RWPE2 (cell line): ENCODE measurements at regions not wholly inside any gene's neighbourhood (a gene's known extent, or its start where the extent isn't known, plus 50 kb on each side); places are given as distances from the start of the nearest gene placed in this dataset.

ENCODE experiments used
- ATAC-seq: fragments of 200-7000 bp; cut with Tn5 transposase; 3 replicates; pipeline ENCODE4 v1.9.1; 2021; ENCODE audit warnings: low read depth
- DNase-seq: peaks from one replicate; pipeline ENCODE4 v3.0.0-alpha.2; 2020; ENCODE audit warnings: low spot score
- H3K27ac ChIP-seq: fragments of 450-650 bp; 2 replicates; pipeline ENCODE4 v1.5.1; 2017; ENCODE audit warnings: mild to moderate bottlenecking; ENCODE audit not compliant: poor library complexity, severe bottlenecking
- H3K27me3 ChIP-seq: fragments of 250-450 bp; sonication (Bioruptor Pico); 2 replicates; pipeline ENCODE4 v1.5.1; 2021; ENCODE audit warnings: mild to moderate bottlenecking, moderate library complexity; ENCODE audit not compliant: insufficient read depth, poor library complexity, severe bottlenecking
- H3K36me3 ChIP-seq: fragments of 250-450 bp; sonication (Bioruptor Pico); 2 replicates; pipeline ENCODE4 v1.5.1; 2020; ENCODE audit warnings: low read depth, mild to moderate bottlenecking, moderate library complexity
- H3K4me1 ChIP-seq: fragments of 250-450 bp; sonication (Bioruptor Pico); 2 replicates; pipeline ENCODE4 v1.5.1; 2021; ENCODE audit warnings: mild to moderate bottlenecking, moderate library complexity; ENCODE audit not compliant: insufficient read depth, poor library complexity, severe bottlenecking
- H3K4me3 ChIP-seq: fragments of 250-450 bp; sonication (Bioruptor Pico); 2 replicates; pipeline ENCODE4 v1.5.1; 2021; ENCODE audit warnings: mild to moderate bottlenecking, moderate library complexity; ENCODE audit not compliant: severe bottlenecking
- H3K9me3 ChIP-seq: fragments of 250-450 bp; sonication (Bioruptor Pico); 2 replicates; pipeline ENCODE4 v1.5.1; 2021; ENCODE audit warnings: mild to moderate bottlenecking, moderate library complexity; ENCODE audit not compliant: severe bottlenecking
- CTCF ChIP-seq: fragments of 450-650 bp; IDR thresholded peaks from one replicate; pipeline ENCODE4 v1.5.1; 2017; ENCODE audit warnings: mild to moderate bottlenecking, moderate library complexity; ENCODE audit not compliant: poor library complexity, severe bottlenecking

- Histone ChIP-seq H3K4me1 (no peaks in the 10 kb centered on the region), H3K36me3 (no peaks in the 10 kb centered on the region), H3K9me3 (peaks cover 2% of the 10 kb centered on the region), H3K4me3 (no peak overlapping the region), H3K27me3 (no peaks in the 10 kb centered on the region), H3K27ac (no peak overlapping the region)
- TF ChIP-seq CTCF, result no peak
- ATAC-seq (no peak; the same call in 1 of the 3 replicates), DNase-seq (no peak)
Measured at GRCh38 chr1:118785246-118785645, 202.9 kb downstream of the TBX15 start.

- no peaks in the 10 kb centered on the region for H3K36me3 ChIP-seq
- no peak overlapping the region for H3K27ac ChIP-seq
- H3K4me1 ChIP-seq, result no peaks in the 10 kb centered on the region
- ATAC-seq (no peak), DNase-seq (no peak)
- H3K4me3 ChIP-seq, result no peak overlapping the region
- no peak for TF ChIP-seq CTCF
- no peaks in the 10 kb centered on the region for H3K27me3 ChIP-seq
- H3K9me3 ChIP-seq, result no peaks in the 10 kb centered on the region
Measured at GRCh38 chr1:118783095-118783758, 204.9 kb downstream of the TBX15 start.

- DNase-seq, result no peak
- no peaks in the 10 kb centered on the region for H3K4me1 ChIP-seq
- no peaks in the 10 kb centered on the region for H3K36me3 ChIP-seq
- H3K9me3 ChIP-seq, result no peaks in the 10 kb centered on the region
- H3K4me3 ChIP-seq, result no peak overlapping the region
- H3K27me3 ChIP-seq, result no peaks in the 10 kb centered on the region
- ATAC-seq, result peak; percentile 53; the same call in 2 of the 3 replicates
- no peak for TF ChIP-seq CTCF
- no peak overlapping the region for H3K27ac ChIP-seq
Measured at GRCh38 chr1:118773656-118774055, 214.5 kb downstream of the TBX15 start.

GRCh38 chr1:118767971-118768370 lies 220.2 kb downstream of the TBX15 start:
- no peaks in the 10 kb centered on the region for H3K9me3 ChIP-seq
- no peak overlapping the region for H3K27ac ChIP-seq
- DNase-seq, result no peak
- TF ChIP-seq CTCF, result no peak
- no peaks in the 10 kb centered on the region for H3K27me3 ChIP-seq
- ATAC-seq, result no peak
- no peaks in the 10 kb centered on the region for H3K36me3 ChIP-seq
- H3K4me3 ChIP-seq, result no peak overlapping the region
- no peaks in the 10 kb centered on the region for H3K4me1 ChIP-seq

GRCh38 chr1:118753976-118754375 lies 234.2 kb downstream of the TBX15 start:
- Histone ChIP-seq H3K4me3 (no peak overlapping the region), H3K36me3 (no peaks in the 10 kb centered on the region), H3K27me3 (no peaks in the 10 kb centered on the region), H3K9me3 (no peaks in the 10 kb centered on the region), H3K4me1 (no peaks in the 10 kb centered on the region), H3K27ac (no peak overlapping the region)
- DNase-seq (no peak), ATAC-seq (no peak)
- TF ChIP-seq CTCF, result no peak
